ENCODE measurements at regions not wholly inside any gene's neighbourhood (a gene's known extent, or its start where the extent isn't known, plus 50 kb on each side); places are given as distances from the start of the nearest gene placed in this dataset.

DNA sequence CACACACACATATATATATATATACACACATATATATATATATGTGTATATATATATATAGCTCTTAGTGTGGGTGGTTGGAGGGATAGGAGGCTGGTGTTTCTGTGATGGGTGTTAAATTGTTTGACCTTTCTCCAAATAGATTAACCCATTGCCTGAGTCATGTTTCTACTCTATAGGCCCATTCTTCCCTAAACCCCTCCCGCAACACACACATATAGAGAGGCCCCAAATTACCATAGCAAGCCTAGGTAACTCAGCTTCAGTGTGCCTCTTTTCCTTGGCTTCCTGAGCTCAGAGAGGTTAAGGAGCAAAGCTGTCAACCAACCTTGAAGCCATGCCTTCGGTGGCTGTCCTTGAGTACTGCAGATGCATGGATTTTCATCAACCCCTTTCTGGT is 98.7 kb upstream of the ADO start:
- peaks cover 32 to 33% of the 10 kb centered on the region in 2 donors for H3K4me1 ChIP-seq (ENCODE audit: control insufficient read depth in 2 of 2, insufficient read depth in 2 of 2, low read length in 2 of 2)
- Mint-ChIP-seq H3K27ac (no peak overlapping the region), H3K4me3 (no peak overlapping the region), H3K9me3 (ENCODE audit: insufficient read depth) (no peaks in the 10 kb centered on the region), H3K4me1 (peaks cover 43% of the 10 kb centered on the region), H3K27me3 (no peaks in the 10 kb centered on the region)
- no peaks in the 10 kb centered on the region for H3K79me2 ChIP-seq (ENCODE audit: control insufficient read depth, insufficient read depth, low read length)
- H4K20me1 ChIP-seq (ENCODE audit: control insufficient read depth, insufficient read depth, low read length, poor library complexity, severe bottlenecking), result no peaks in the 10 kb centered on the region
- intact Hi-C loops (cut with micrococcal nuclease), result no loop called here
- TF ChIP-seq, protein P1, sequence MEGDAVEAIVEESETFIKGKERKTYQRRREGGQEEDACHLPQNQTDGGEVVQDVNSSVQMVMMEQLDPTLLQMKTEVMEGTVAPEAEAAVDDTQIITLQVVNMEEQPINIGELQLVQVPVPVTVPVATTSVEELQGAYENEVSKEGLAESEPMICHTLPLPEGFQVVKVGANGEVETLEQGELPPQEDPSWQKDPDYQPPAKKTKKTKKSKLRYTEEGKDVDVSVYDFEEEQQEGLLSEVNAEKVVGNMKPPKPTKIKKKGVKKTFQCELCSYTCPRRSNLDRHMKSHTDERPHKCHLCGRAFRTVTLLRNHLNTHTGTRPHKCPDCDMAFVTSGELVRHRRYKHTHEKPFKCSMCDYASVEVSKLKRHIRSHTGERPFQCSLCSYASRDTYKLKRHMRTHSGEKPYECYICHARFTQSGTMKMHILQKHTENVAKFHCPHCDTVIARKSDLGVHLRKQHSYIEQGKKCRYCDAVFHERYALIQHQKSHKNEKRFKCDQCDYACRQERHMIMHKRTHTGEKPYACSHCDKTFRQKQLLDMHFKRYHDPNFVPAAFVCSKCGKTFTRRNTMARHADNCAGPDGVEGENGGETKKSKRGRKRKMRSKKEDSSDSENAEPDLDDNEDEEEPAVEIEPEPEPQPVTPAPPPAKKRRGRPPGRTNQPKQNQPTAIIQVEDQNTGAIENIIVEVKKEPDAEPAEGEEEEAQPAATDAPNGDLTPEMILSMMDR (IDR thresholded peaks at IDR 0.05), result no peak
- TF ChIP-seq EZH2 (IDR thresholded peaks at IDR 0.05; ENCODE audit: borderline replicate concordance, insufficient read depth, low read depth, low read length, poor library complexity, severe bottlenecking), result no peak
- no peak overlapping the region for H3K27ac ChIP-seq (ENCODE audit: low read length in 2 of 2)
- ChIA-PET CTCF (no interaction called here), POLR2A (interaction anchor here (0.6 to 0.7 kb wide), 2 partner anchors 38 to 1008 kb away, joined by 4 to 5 read pairs; no protein-coding TSS in a partner anchor)
- WGBS (ENCODE audit: insufficient coverage), result 92% methylated on average over 1 of the region's 2 CpGs
- no peaks in the 10 kb centered on the region for H3K27me3 ChIP-seq (replicated peaks in 1 of 4; ENCODE audit: control extremely low read depth in 1 of 4, control insufficient read depth in 3 of 4, insufficient read depth in 4 of 4, low read length in 3 of 4)
- no peak for ATAC-seq (ENCODE audit: low read depth)
- DNase-seq, result no peak
- no peaks in the 10 kb centered on the region for H3K9me3 ChIP-seq (ENCODE audit: control extremely low read depth in 1 of 3, control insufficient read depth in 2 of 3, insufficient read depth in 1 of 3, low read length in 2 of 3)
- no peak overlapping the region for H3K4me2 ChIP-seq (replicated peaks; ENCODE audit: low read depth, low read length, poor library complexity, severe bottlenecking)
- no peaks in the 10 kb centered on the region for H3K36me3 ChIP-seq (replicated peaks in 1 of 2; ENCODE audit: control extremely low read depth in 1 of 2, control insufficient read depth in 1 of 2, extremely low read depth in 1 of 2, insufficient read depth in 2 of 2, low read length in 1 of 2)
- no peak overlapping the region for H3K9ac ChIP-seq (ENCODE audit: low read length)
- no peak overlapping the region for H2AFZ ChIP-seq (ENCODE audit: insufficient read depth, low read depth, low read length, poor library complexity, severe bottlenecking)
- H3K4me3 ChIP-seq (ENCODE audit: control extremely low read depth in 1 of 5, extremely low read depth in 1 of 5, insufficient read depth in 1 of 5, low read depth in 2 of 5, low read length in 4 of 5), result no peak overlapping the region

DNA sequence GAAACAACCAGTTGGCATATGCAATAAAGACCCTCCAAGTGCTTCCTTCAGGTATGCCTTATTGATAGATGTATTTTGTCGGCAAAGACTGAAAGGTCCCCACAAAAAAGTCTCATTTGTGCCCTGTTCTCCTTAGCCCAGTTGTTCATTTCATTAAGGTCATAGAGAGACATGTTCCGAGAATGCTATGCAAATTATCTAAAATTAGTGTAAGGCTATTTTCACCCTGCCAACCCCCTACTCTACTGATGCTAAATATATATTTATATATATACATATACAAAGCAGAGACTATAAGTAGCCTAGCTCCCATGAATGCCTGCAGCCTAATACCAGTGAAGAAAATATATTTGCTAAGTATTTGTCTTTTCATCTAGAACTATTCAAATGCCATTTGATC is 96.7 kb upstream of the ADO start:
- peak overlapping the region in 1 of 5 experiments; percentile 17 for H3K4me3 ChIP-seq (ENCODE audit: control extremely low read depth in 1 of 5, extremely low read depth in 1 of 5, insufficient read depth in 1 of 5, low read depth in 2 of 5, low read length in 4 of 5)
- CTCF ChIA-PET, result interaction anchor here (0.9 kb wide), 2 partner anchors 76 to 107 kb away, joined by 3 read pairs; no protein-coding TSS in a partner anchor

More for the DNA sequence above, 96.7 kb upstream of the ADO start:
- Histone ChIP-seq H3K27ac (ENCODE audit: low read length in 2 of 2) (no peak overlapping the region), H3K4me2 (replicated peaks; ENCODE audit: low read depth, low read length, poor library complexity, severe bottlenecking) (peak overlapping the region; percentile 44), H2AFZ (ENCODE audit: insufficient read depth, low read depth, low read length, poor library complexity, severe bottlenecking) (no peak overlapping the region), H3K79me2 (ENCODE audit: control insufficient read depth, insufficient read depth, low read length) (no peaks in the 10 kb centered on the region), H3K4me1 (ENCODE audit: control insufficient read depth in 2 of 2, insufficient read depth in 2 of 2, low read length in 2 of 2) (peaks cover 32 to 33% of the 10 kb centered on the region in 2 donors), H3K9me3 (ENCODE audit: control extremely low read depth in 1 of 3, control insufficient read depth in 2 of 3, insufficient read depth in 1 of 3, low read length in 2 of 3) (peaks cover 0 to 3% (median 0%) of the 10 kb centered on the region in 3 donors), H3K27me3 (replicated peaks in 1 of 4; ENCODE audit: control extremely low read depth in 1 of 4, control insufficient read depth in 3 of 4, insufficient read depth in 4 of 4, low read length in 3 of 4) (no peaks in the 10 kb centered on the region), H3K36me3 (replicated peaks in 1 of 2; ENCODE audit: control extremely low read depth in 1 of 2, control insufficient read depth in 1 of 2, extremely low read depth in 1 of 2, insufficient read depth in 2 of 2, low read length in 1 of 2) (no peaks in the 10 kb centered on the region), H4K20me1 (ENCODE audit: control insufficient read depth, insufficient read depth, low read length, poor library complexity, severe bottlenecking) (no peaks in the 10 kb centered on the region), H3K9ac (ENCODE audit: low read length) (no peak overlapping the region)
- ATAC-seq (ENCODE audit: low read depth) (no peak), DNase-seq (no peak)
- no CpG with 5 or more reads among the region's 2 CpGs for whole genome bisulfite sequencing (ENCODE audit: insufficient coverage)
- no peaks in the 10 kb centered on the region for H3K27me3 Mint-ChIP-seq
- TF ChIP-seq EZH2 (IDR thresholded peaks at IDR 0.05; ENCODE audit: borderline replicate concordance, insufficient read depth, low read depth, low read length, poor library complexity, severe bottlenecking), result no peak
- TF ChIP-seq, protein P1 (IDR thresholded peaks at IDR 0.05), result no peak
- peaks cover 40% of the 10 kb centered on the region for H3K4me1 Mint-ChIP-seq
- intact Hi-C loops (cut with micrococcal nuclease), result no loop called here
- no peaks in the 10 kb centered on the region for H3K9me3 Mint-ChIP-seq (ENCODE audit: insufficient read depth)
- H3K27ac Mint-ChIP-seq, result no peak overlapping the region
- POLR2A ChIA-PET, result no interaction called here
- H3K4me3 Mint-ChIP-seq, result peak overlapping the region; percentile 56
